Activated CD4-positive, alpha-beta T cell treated with anti-CD3 and anti-CD28 coated beads, Interleukin-10, Interleukin-2, amounts not matched to agents 100 ng/mL and 50 ng/mL, durations not matched to agents 16 hours and 8 hours (primary cell): ENCODE measurements at regions not wholly inside any gene's neighbourhood (a gene's known extent, or its start where the extent isn't known, plus 50 kb on each side); places are given as distances from the start of the nearest gene placed in this dataset.

Experiments used
- DNase-seq: peaks from one replicate; pipeline ENCODE4 v3.0.0-alpha.2; 2020

GRCh38 chr2:100742277-100743254 lies 77.4 kb upstream of the NPAS2 start:
- DNase-seq = no peak

- no peak for DNase-seq
These were observed 76.2 kb upstream of the NPAS2 start for GRCh38 chr2:100743741-100744140.

- DNase-seq = no peak
These were observed 75.8 kb upstream of the NPAS2 start for GRCh38 chr2:100744184-100744583.

GRCh38 chr2:100744589-100744988 lies 75.3 kb upstream of the NPAS2 start:
- no peak for DNase-seq

- DNase-seq = no peak
These were observed 74.3 kb upstream of the NPAS2 start for GRCh38 chr2:100745604-100746003.

- DNase-seq = no peak
These were observed 72.4 kb upstream of the NPAS2 start for GRCh38 chr2:100747551-100747950.

- DNase-seq = no peak
These were observed 71.8 kb upstream of the NPAS2 start for GRCh38 chr2:100747996-100748615.

GRCh38 chr2:100748673-100749072 lies 71.3 kb upstream of the NPAS2 start:
- no peak for DNase-seq

GRCh38 chr2:100749771-100750542 lies 70.0 kb upstream of the NPAS2 start:
- DNase-seq = no peak

- DNase-seq = peak; percentile 28
These were observed 67.9 kb upstream of the NPAS2 start for GRCh38 chr2:100751871-100752625.

GRCh38 chr2:100752628-100753333 lies 67.2 kb upstream of the NPAS2 start:
- peak; percentile 22 for DNase-seq

GRCh38 chr2:100753444-100753843 lies 66.5 kb upstream of the NPAS2 start:
- no peak for DNase-seq

GRCh38 chr2:100753881-100754280 lies 66.1 kb upstream of the NPAS2 start:
- no peak for DNase-seq

- no peak for DNase-seq
These were observed 65.0 kb upstream of the NPAS2 start for GRCh38 chr2:100754951-100755350.

GRCh38 chr2:100755441-100755840 lies 64.5 kb upstream of the NPAS2 start:
- DNase-seq = no peak

GRCh38 chr2:100756704-100757103 lies 63.2 kb upstream of the NPAS2 start:
- no peak for DNase-seq

- DNase-seq = no peak
These were observed 62.1 kb upstream of the NPAS2 start for GRCh38 chr2:100757621-100758394.

GRCh38 chr2:100759901-100760300 lies 60.0 kb upstream of the NPAS2 start:
- no peak for DNase-seq

GRCh38 chr2:100761365-100761764 lies 58.6 kb upstream of the NPAS2 start:
- no peak for DNase-seq

GRCh38 chr2:100764430-100764829 lies 55.5 kb upstream of the NPAS2 start:
- DNase-seq = no peak

- DNase-seq = no peak
These were observed 54.5 kb upstream of the NPAS2 start for GRCh38 chr2:100765481-100765880.
